SU-DHL-6 (cell line): ENCODE measurements at regions not wholly inside any gene's neighbourhood (a gene's known extent, or its start where the extent isn't known, plus 50 kb on each side); places are given as distances from the start of the nearest gene placed in this dataset.

Experiments
- H2AFZ ChIP-seq: fragments of 200-600 bp; sonication (generic); 2 replicates; pipeline ENCODE4 v1.6.1; 2014; ENCODE audit warnings: low read depth, mild to moderate bottlenecking, moderate library complexity, mixed read lengths, antibody characterized with exemption, low read length; ENCODE audit not compliant: severe bottlenecking
- H3F3A ChIP-seq: fragments of 200-600 bp; shearing (Covaris generic); 2 replicates; pipeline ENCODE4 v1.6.0; 2016; ENCODE audit warnings: antibody characterized with exemption, mild to moderate bottlenecking; ENCODE audit not compliant: insufficient read depth
- H3K27ac ChIP-seq: fragments of 200-600 bp; sonication (generic); 2 replicates; pipeline ENCODE4 v1.5.1; 2016; ENCODE audit warnings: low read depth, mild to moderate bottlenecking, low read length, moderate library complexity, mixed read lengths
- H3K27me3 ChIP-seq: fragments of 200-600 bp; sonication (generic), shearing (Covaris generic); 2 replicates; pipeline ENCODE4 v1.6.0; 2014; ENCODE audit warnings: mild to moderate bottlenecking, low read length
- H3K36me3 ChIP-seq: fragments of 200-600 bp; sonication (generic); 2 replicates; pipeline ENCODE4 v1.6.1; 2014; ENCODE audit warnings: mild to moderate bottlenecking, low read length, mixed read lengths
- H3K4me2 ChIP-seq: fragments of 300-600, 200-600 bp; shearing (Covaris generic), sonication (generic); 2 replicates; pipeline ENCODE4 v1.6.0; 2014; ENCODE audit warnings: low read length, low read depth, mild to moderate bottlenecking; ENCODE audit not compliant: poor library complexity, severe bottlenecking
- H3K4me3 ChIP-seq: fragments of 200-600 bp; sonication (generic); 2 replicates; pipeline ENCODE4 v1.5.1; 2014; ENCODE audit warnings: antibody characterized with exemption, low read length, mild to moderate bottlenecking, mixed read lengths; ENCODE audit not compliant: insufficient read depth, poor library complexity, severe bottlenecking
- H3K79me2 ChIP-seq: fragments of 200-600 bp; sonication (generic); 2 replicates; pipeline ENCODE4 v1.6.1; 2014; ENCODE audit warnings: mild to moderate bottlenecking, low read length, moderate library complexity; ENCODE audit not compliant: insufficient read depth
- H3K9ac ChIP-seq: fragments of 200-600 bp; sonication (generic); 2 replicates; pipeline ENCODE4 v1.7.0; 2014; ENCODE audit warnings: mild to moderate bottlenecking, low read length
- H3K9me2 ChIP-seq: fragments of 200-600 bp; sonication (generic); replicated peaks from 2 replicates; pipeline ENCODE4 v1.6.1; 2014; ENCODE audit warnings: low read length; ENCODE audit not compliant: insufficient read depth
- H3K9me3 ChIP-seq: fragments of 200-600 bp; sonication (generic); 2 replicates; pipeline ENCODE4 v1.6.1; 2014; ENCODE audit warnings: low read length, mixed read lengths; ENCODE audit not compliant: insufficient read depth
- H4K20me1 ChIP-seq: fragments of 200-600 bp; sonication (generic); 2 replicates; pipeline ENCODE4 v1.6.1; 2014; ENCODE audit warnings: low read depth, mild to moderate bottlenecking, antibody characterized with exemption, low read length, moderate library complexity, mixed read lengths
- EZH2phosphoT487 ChIP-seq: fragments of 200-600 bp; sonication (generic), shearing (Covaris generic); conservative IDR thresholded peaks from 2 replicates; pipeline ENCODE4 v1.6.1; 2018; ENCODE audit warnings: mild to moderate bottlenecking, antibody characterized with exemption, low read length, moderate library complexity, mixed read lengths
- TF ChIP-seq, protein P1 (sequence below): fragments of 200-600 bp; sonication (generic); IDR thresholded peaks from one replicate; pipeline ENCODE4 v1.5.1; 2017; ENCODE audit warnings: antibody characterized with exemption, mild to moderate bottlenecking, low read length, moderate library complexity; ENCODE audit not compliant: insufficient read depth, poor library complexity, severe bottlenecking

DNA sequence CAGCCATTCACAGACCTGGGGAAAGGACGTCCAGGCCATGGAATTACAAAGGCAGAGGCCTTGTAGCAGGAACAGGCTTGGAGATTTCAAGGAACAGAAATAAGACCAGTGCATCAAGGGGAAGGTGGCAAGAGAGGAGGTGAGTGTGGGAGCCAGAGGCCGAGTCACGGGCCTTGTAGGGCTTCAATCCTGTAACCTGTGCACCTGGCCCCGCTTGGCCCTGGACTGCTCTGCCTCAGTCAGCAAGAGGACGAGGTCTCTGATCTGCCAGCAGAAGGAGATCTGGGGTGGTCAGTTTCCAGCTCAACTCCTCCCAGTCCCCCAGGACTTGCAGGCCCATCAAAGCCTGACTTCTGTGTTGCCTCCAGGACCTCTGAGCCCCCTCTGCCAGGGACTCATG lies 200.8 kb downstream of the VRK1 start:
- H3K27ac ChIP-seq = no peak overlapping the region
- no peaks in the 10 kb centered on the region for H3K36me3 ChIP-seq
- TF ChIP-seq EZH2phosphoT487 = no peak
- TF ChIP-seq, protein P1, sequence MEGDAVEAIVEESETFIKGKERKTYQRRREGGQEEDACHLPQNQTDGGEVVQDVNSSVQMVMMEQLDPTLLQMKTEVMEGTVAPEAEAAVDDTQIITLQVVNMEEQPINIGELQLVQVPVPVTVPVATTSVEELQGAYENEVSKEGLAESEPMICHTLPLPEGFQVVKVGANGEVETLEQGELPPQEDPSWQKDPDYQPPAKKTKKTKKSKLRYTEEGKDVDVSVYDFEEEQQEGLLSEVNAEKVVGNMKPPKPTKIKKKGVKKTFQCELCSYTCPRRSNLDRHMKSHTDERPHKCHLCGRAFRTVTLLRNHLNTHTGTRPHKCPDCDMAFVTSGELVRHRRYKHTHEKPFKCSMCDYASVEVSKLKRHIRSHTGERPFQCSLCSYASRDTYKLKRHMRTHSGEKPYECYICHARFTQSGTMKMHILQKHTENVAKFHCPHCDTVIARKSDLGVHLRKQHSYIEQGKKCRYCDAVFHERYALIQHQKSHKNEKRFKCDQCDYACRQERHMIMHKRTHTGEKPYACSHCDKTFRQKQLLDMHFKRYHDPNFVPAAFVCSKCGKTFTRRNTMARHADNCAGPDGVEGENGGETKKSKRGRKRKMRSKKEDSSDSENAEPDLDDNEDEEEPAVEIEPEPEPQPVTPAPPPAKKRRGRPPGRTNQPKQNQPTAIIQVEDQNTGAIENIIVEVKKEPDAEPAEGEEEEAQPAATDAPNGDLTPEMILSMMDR = no peak
- no peaks in the 10 kb centered on the region for H3K27me3 ChIP-seq
- no peak overlapping the region for H3K4me3 ChIP-seq
- H3K9me2 ChIP-seq = no peaks in the 10 kb centered on the region
- H4K20me1 ChIP-seq = no peaks in the 10 kb centered on the region
- no peaks in the 10 kb centered on the region for H3F3A ChIP-seq
- peaks cover 12% of the 10 kb centered on the region; the same call in 1 of the 2 replicates for H3K9me3 ChIP-seq
- no peaks in the 10 kb centered on the region for H3K79me2 ChIP-seq
- H3K4me2 ChIP-seq = no peak overlapping the region
- H2AFZ ChIP-seq = no peak overlapping the region
- no peak overlapping the region for H3K9ac ChIP-seq

DNA sequence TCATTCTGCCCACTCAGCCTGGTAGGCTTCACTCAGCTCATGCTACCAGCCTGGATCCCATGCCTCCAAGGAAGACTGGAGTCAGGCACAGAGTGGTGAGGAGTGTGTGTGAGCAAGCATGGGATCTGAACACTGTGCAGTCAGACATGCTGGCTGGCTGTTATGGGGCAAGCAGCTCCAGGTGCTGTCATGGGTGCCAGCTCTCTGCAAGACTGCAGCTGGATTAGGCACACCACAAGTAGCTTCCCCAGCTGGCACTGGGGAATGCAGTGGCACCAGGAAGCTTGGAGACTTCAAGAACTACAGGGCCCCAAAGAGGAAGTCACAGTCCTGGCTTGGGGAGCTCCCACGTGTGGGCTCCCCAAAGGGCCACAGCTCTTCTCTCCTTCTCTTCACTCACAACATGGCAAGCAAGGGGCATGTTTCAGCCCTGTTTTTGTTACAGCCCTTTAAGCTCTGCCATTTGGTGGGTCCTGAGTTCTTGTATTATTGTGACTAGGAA lies 202.5 kb downstream of the VRK1 start:
- H2AFZ ChIP-seq = no peak overlapping the region
- TF ChIP-seq, protein P1 = no peak
- no peak for TF ChIP-seq EZH2phosphoT487
- H3K27me3 ChIP-seq = no peaks in the 10 kb centered on the region
- no peak overlapping the region for H3K4me3 ChIP-seq
- no peaks in the 10 kb centered on the region for H3K36me3 ChIP-seq
- no peak overlapping the region for H3K9ac ChIP-seq
- H3K79me2 ChIP-seq = no peaks in the 10 kb centered on the region
- H3K9me3 ChIP-seq = peaks cover 12% of the 10 kb centered on the region; the same call in 1 of the 2 replicates
- no peaks in the 10 kb centered on the region for H4K20me1 ChIP-seq
- no peaks in the 10 kb centered on the region for H3F3A ChIP-seq
- no peak overlapping the region for H3K4me2 ChIP-seq
- no peak overlapping the region for H3K27ac ChIP-seq
- H3K9me2 ChIP-seq = no peaks in the 10 kb centered on the region

DNA sequence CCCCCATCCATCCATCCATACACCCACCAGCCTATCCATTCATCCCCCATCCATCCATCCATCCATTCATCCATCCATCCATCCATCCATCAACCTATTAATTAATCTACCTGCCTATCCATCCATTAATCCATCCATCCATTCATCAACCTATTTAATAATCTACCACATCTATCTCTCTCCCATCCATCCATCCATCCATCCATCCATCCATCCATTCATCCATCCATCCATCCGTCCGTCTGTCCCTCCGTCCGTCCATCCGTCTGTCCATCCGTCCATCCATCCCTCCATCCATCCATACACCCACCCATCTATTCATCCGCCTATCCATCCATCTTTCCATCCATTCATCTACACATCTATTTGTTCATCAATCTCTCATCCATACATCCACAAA lies 205.3 kb downstream of the VRK1 start:
- Histone ChIP-seq H3K27ac (no peak overlapping the region), H3F3A (no peaks in the 10 kb centered on the region), H3K4me3 (no peak overlapping the region), H4K20me1 (no peaks in the 10 kb centered on the region), H3K4me2 (no peak overlapping the region), H3K9ac (no peak overlapping the region), H2AFZ (no peak overlapping the region), H3K9me3 (peaks cover 12% of the 10 kb centered on the region; the same call in 1 of the 2 replicates), H3K27me3 (no peaks in the 10 kb centered on the region), H3K79me2 (no peaks in the 10 kb centered on the region), H3K9me2 (no peaks in the 10 kb centered on the region), H3K36me3 (no peaks in the 10 kb centered on the region)
- TF ChIP-seq, protein P1 = no peak
- no peak for TF ChIP-seq EZH2phosphoT487

DNA sequence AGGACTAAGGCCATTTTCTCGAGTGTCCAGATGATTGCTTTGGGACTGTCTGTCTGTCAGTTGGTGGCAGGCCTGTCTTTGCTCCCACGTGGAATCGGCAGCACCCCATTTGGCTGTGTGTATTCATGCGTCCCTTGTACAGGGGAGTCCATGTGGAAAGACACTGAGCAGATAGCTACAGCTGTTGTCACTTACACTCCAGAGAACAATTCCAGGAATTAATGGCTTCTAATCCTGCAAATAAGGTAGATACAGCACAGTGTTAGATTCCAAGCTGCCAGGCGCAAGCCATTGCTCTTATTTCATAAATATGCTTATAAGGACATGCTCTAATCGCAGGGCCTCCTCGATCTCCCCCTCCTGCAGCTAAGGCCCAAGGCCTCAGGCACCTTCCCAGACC lies 208.8 kb downstream of the VRK1 start:
- TF ChIP-seq EZH2phosphoT487 = no peak
- TF ChIP-seq, protein P1 = no peak
- Histone ChIP-seq H3K27me3 (no peaks in the 10 kb centered on the region), H4K20me1 (no peaks in the 10 kb centered on the region), H3F3A (no peaks in the 10 kb centered on the region), H3K9me3 (peaks cover 1% of the 10 kb centered on the region; the same call in 1 of the 2 replicates), H3K9me2 (no peaks in the 10 kb centered on the region), H3K79me2 (no peaks in the 10 kb centered on the region), H3K4me3 (no peak overlapping the region), H3K36me3 (no peaks in the 10 kb centered on the region), H3K9ac (no peak overlapping the region), H2AFZ (no peak overlapping the region), H3K27ac (no peak overlapping the region), H3K4me2 (no peak overlapping the region)
